K562 (cell line): ENCODE measurements at regions not wholly inside any gene's neighbourhood (a gene's known extent, or its start where the extent isn't known, plus 50 kb on each side); places are given as distances from the start of the nearest gene placed in this dataset.
A peak's percentile ranks its signal among the peaks of the same experiment; 100 is the strongest.

Source experiments
- ATAC-seq: fragments of 200-7000 bp; cut with Tn5 transposase; 3 replicates; pipeline ENCODE4 v1.9.1; 2020; ENCODE audit warnings: moderate library complexity
- BruUV-seq: library from RNA; stranded (reverse); fragments of 400-500 nt; replicated peaks from 2 replicates; lab custom pipeline; 2021; lab: Mats Ljungman, UMichigan
- CTCF ChIA-PET: fragments of 300-600 bp; formaldehyde crosslinking; extraction: SDS; loops from one replicate; lab custom pipeline; 2021; ENCODE audit warnings: low intra/inter-chr PET ratio; lab: Yijun Ruan, JAX
- POLR2A ChIA-PET: fragments of 300-600, 350-650 bp; sonication (Branson Sonifier 250); formaldehyde crosslinking; extraction: SDS; loops from one replicate; lab custom pipeline; 2021; ENCODE audit warnings: antibody characterized with exemption, inconsistent platforms; lab: Yijun Ruan, JAX
- DNase-seq, 4 experiments: peaks; one replicate each; pipeline versions ENCODE4 v3.0.0 to v3.0.0-alpha.2; 2011 to 2018; ENCODE audit warnings: low spot score in 3 of 4, mixed read lengths in 3 of 4; ENCODE audit errors: extremely low read depth in 1 of 4
- FAIRE-seq: peaks from 2 replicates; lab custom pipeline; 2011; peaks lifted over from hg19 to GRCh38; lab: Jason Lieb, UNC
- H2AFZ ChIP-seq: 2 replicates; pipeline ENCODE4 v1.6.0; 2011; ENCODE audit warnings: low read depth, low read length, control low read depth, inconsistent platforms
- H3K27ac ChIP-seq: fragments of 200-600 bp; 3 replicates; pipeline ENCODE4 v1.8.0; 2011; ENCODE audit warnings: low read depth, mild to moderate bottlenecking, control low read depth, inconsistent platforms, low read length, moderate library complexity, mixed read lengths; ENCODE audit errors: extremely low read depth
- H3K27me3 ChIP-seq, 2 experiments: fragments of 300-600 bp in 1 of 2; 2 replicates in 1 of 2; 3 replicates in 1 of 2; pipeline versions ENCODE4 v1.6.0 to v1.8.0; 2011; ENCODE audit warnings: inconsistent platforms in 2 of 2, low read length in 2 of 2, mild to moderate bottlenecking in 1 of 2, mixed read lengths in 1 of 2, moderate library complexity in 1 of 2; ENCODE audit not compliant: control insufficient read depth in 2 of 2, insufficient read depth in 2 of 2
- H3K36me3 ChIP-seq: fragments of 300-600 bp; 3 replicates; pipeline ENCODE4 v1.8.0; 2011; ENCODE audit warnings: mild to moderate bottlenecking, low read length, inconsistent platforms; ENCODE audit not compliant: control insufficient read depth, insufficient read depth
- H3K4me1 ChIP-seq, 2 experiments: fragments of 200-600 bp in 1 of 2; replicated peaks in 1 of 2; 2 replicates in 1 of 2; 3 replicates in 1 of 2; pipeline versions ENCODE4 v1.5.1 to v1.8.0; 2011; ENCODE audit warnings: inconsistent platforms in 2 of 2, low read length in 2 of 2, mild to moderate bottlenecking in 1 of 2, mixed read lengths in 1 of 2, moderate library complexity in 1 of 2; ENCODE audit not compliant: control insufficient read depth in 2 of 2, insufficient read depth in 2 of 2
- H3K4me2 ChIP-seq: 2 replicates; pipeline ENCODE4 v1.6.1; 2011; ENCODE audit warnings: low read length, control low read depth, inconsistent platforms, mixed read lengths; ENCODE audit not compliant: insufficient read depth
- H3K4me3 ChIP-seq: fragments of 200-600 bp; sonication (generic), shearing (Covaris generic); 2 replicates; pipeline ENCODE4 v1.5.1; 2016; ENCODE audit warnings: control low read depth, inconsistent platforms
- H3K79me2 ChIP-seq: fragments of 200-600 bp; 3 replicates; pipeline ENCODE4 v1.8.0; 2011; ENCODE audit warnings: low read length, inconsistent platforms; ENCODE audit not compliant: control insufficient read depth, insufficient read depth
- H3K9ac ChIP-seq, 2 experiments: 2 replicates each; pipeline versions ENCODE4 v1.6.0 to v1.6.1; 2011; ENCODE audit warnings: low read depth in 2 of 2, low read length in 2 of 2, control low read depth in 1 of 2, inconsistent platforms in 1 of 2, mild to moderate bottlenecking in 1 of 2, mixed read lengths in 1 of 2; ENCODE audit not compliant: insufficient read depth in 1 of 2
- H3K9me1 ChIP-seq: one replicate; pipeline ENCODE4 v1.6.0; 2011; ENCODE audit warnings: inconsistent platforms, mild to moderate bottlenecking, low read length, moderate library complexity; ENCODE audit not compliant: control insufficient read depth, insufficient read depth
- H3K9me3 ChIP-seq: replicated peaks from 2 replicates; pipeline ENCODE4 v1.5.1; 2011; ENCODE audit warnings: low read depth, low read length, inconsistent platforms; ENCODE audit not compliant: control insufficient read depth, insufficient read depth
- H4K20me1 ChIP-seq: replicated peaks from 2 replicates; pipeline ENCODE4 v1.6.1; 2011; ENCODE audit warnings: low read length, inconsistent platforms, mixed read lengths; ENCODE audit not compliant: control insufficient read depth, insufficient read depth
- BRF1 ChIP-seq: IDR thresholded peaks from 3 replicates; pipeline ENCODE4 v1.6.1; 2011; ENCODE audit warnings: borderline replicate concordance, mild to moderate bottlenecking; ENCODE audit not compliant: insufficient read length; ENCODE audit errors: extremely low read depth
- CBFA2T3 ChIP-seq: fragments of 450-650 bp; IDR thresholded peaks from 2 replicates; pipeline ENCODE4 v1.6.1; 2017
- GATA2 ChIP-seq: sonication (generic); formaldehyde crosslinking; IDR thresholded peaks from 2 replicates; pipeline ENCODE4 v1.4.0; 2020; ENCODE audit warnings: mild to moderate bottlenecking, missing genetic modification reagents
- NELFE ChIP-seq: IDR thresholded peaks from 2 replicates; pipeline ENCODE4 v1.6.1; 2011; ENCODE audit warnings: mild to moderate bottlenecking; ENCODE audit not compliant: insufficient read depth, insufficient read length
- SETDB1 ChIP-seq: IDR thresholded peaks from one replicate; pipeline ENCODE4 v1.6.1; 2012; ENCODE audit warnings: low read length, control low read depth, inconsistent platforms
- TEAD4 ChIP-seq, 2 experiments: sonication (generic) in 1 of 2; formaldehyde crosslinking in 1 of 2; IDR thresholded peaks; 2 replicates each; pipeline versions ENCODE4 v1.6.1 to v1.8.0; 2012 to 2022; ENCODE audit warnings: borderline replicate concordance in 1 of 2, inconsistent platforms in 1 of 2, low read length in 1 of 2, mild to moderate bottlenecking in 1 of 2, missing genetic modification reagents in 1 of 2
- ZNF764 ChIP-seq: fragments of 250-450 bp; sonication (Bioruptor Pico); IDR thresholded peaks from 2 replicates; pipeline ENCODE4 v1.4.0; 2020; ENCODE audit warnings: low read depth, mild to moderate bottlenecking, moderate library complexity
- WGBS: fragments of 100-300 bp; shearing (Covaris generic); methylation state at CpG from one replicate; pipeline ENCODE4 v1.1.6; 2016; ENCODE audit warnings: low coverage, mixed read lengths; ENCODE audit not compliant: insufficient coverage; ENCODE audit errors: missing lambda C conversion rate; 5-methylcytosine and 5-hydroxymethylcytosine counted together
- in situ Hi-C: fragments of 300-500 bp; cut with MboI; formaldehyde crosslinking; loops from 4 replicates; pipeline ENCODE4 v1.15.0; 2018; ENCODE audit warnings: inconsistent platforms, mixed read lengths
- intact Hi-C: fragments of 100-400 bp; cut with micrococcal nuclease; formaldehyde crosslinking; loops from 2 replicates; pipeline ENCODE4 v1.14.2; 2022
- TF ChIP-seq, protein P1 (sequence below), 2 experiments: fragments of 450-650 bp in 1 of 2; sonication (generic) in 1 of 2; formaldehyde crosslinking in 1 of 2; IDR thresholded peaks; 2 replicates each; pipeline versions ENCODE4 v1.7.1 to v1.9.0; 2016 to 2022; ENCODE audit warnings: inconsistent platforms in 1 of 2, mild to moderate bottlenecking in 1 of 2, missing genetic modification reagents in 1 of 2
- TF ChIP-seq, protein P2 (sequence below): fragments of 450-650 bp; formaldehyde crosslinking; IDR thresholded peaks from 2 replicates; pipeline ENCODE4 v1.4.0; 2020; ENCODE audit warnings: mild to moderate bottlenecking, moderate library complexity

DNA sequence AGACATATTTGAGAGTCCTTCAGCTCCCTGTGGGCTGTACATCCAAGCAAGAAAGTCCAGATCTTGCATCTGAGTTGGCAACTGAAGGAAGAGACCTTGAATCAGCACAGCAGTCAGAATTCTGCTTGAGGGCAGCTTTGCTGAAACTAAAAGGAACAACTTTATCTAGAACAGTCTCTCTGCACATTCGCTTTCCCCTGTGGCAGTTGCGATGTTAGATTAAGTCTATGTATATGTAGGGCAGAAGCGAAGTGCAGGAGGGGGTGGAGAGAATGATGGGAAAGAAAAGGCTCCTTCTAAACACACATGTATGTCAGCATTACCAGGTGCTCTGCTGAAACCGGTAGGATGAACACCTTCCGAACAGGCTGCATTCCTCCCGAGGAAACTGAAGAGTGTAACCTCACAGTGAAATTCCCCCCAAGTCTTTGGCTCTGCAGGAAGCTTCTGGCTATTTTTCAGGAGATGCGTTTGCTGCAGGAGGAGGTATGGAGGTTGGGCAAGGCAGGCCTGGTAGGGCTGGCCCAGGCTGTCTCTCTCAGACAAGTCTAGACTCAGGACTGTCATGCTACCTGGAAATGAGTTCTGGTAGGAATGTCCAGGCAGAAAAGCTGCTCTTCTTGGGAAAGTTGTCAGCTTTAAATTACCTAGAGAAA, 70.0 kb upstream of the ATL2 start:
- ChIA-PET POLR2A (interaction anchor here (0.6 to 1.6 kb wide), 6 partner anchors 10 to 157 kb away, joined by 3 to 5 read pairs (median 4); no protein-coding TSS in a partner anchor), CTCF (no interaction called here)
- TF ChIP-seq CBFA2T3: 0 out of 2 replicates have a peak, but pooled peaks have one; percentile 3
- TF ChIP-seq, protein P1, sequence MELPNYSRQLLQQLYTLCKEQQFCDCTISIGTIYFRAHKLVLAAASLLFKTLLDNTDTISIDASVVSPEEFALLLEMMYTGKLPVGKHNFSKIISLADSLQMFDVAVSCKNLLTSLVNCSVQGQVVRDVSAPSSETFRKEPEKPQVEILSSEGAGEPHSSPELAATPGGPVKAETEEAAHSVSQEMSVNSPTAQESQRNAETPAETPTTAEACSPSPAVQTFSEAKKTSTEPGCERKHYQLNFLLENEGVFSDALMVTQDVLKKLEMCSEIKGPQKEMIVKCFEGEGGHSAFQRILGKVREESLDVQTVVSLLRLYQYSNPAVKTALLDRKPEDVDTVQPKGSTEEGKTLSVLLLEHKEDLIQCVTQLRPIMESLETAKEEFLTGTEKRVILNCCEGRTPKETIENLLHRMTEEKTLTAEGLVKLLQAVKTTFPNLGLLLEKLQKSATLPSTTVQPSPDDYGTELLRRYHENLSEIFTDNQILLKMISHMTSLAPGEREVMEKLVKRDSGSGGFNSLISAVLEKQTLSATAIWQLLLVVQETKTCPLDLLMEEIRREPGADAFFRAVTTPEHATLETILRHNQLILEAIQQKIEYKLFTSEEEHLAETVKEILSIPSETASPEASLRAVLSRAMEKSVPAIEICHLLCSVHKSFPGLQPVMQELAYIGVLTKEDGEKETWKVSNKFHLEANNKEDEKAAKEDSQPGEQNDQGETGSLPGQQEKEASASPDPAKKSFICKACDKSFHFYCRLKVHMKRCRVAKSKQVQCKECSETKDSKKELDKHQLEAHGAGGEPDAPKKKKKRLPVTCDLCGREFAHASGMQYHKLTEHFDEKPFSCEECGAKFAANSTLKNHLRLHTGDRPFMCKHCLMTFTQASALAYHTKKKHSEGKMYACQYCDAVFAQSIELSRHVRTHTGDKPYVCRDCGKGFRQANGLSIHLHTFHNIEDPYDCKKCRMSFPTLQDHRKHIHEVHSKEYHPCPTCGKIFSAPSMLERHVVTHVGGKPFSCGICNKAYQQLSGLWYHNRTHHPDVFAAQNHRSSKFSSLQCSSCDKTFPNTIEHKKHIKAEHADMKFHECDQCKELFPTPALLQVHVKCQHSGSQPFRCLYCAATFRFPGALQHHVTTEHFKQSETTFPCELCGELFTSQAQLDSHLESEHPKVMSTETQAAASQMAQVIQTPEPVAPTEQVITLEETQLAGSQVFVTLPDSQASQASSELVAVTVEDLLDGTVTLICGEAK (IDR thresholded peaks at IDR 0.05): peak; percentile 46; the same call in 1 of the 2 replicates
- TF ChIP-seq, protein P1 (CRISPR knock-in tag; IDR thresholded peaks at IDR 0.05): no peak
- no peak for TF ChIP-seq SETDB1
- no peak for TF ChIP-seq ZNF764 (CRISPR knock-in tag)
- TF ChIP-seq, protein P2, sequence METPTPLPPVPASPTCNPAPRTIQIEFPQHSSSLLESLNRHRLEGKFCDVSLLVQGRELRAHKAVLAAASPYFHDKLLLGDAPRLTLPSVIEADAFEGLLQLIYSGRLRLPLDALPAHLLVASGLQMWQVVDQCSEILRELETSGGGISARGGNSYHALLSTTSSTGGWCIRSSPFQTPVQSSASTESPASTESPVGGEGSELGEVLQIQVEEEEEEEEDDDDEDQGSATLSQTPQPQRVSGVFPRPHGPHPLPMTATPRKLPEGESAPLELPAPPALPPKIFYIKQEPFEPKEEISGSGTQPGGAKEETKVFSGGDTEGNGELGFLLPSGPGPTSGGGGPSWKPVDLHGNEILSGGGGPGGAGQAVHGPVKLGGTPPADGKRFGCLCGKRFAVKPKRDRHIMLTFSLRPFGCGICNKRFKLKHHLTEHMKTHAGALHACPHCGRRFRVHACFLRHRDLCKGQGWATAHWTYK (CRISPR knock-in tag): no peak
- no peak for TF ChIP-seq BRF1
- TF ChIP-seq TEAD4 (IDR thresholded peaks at IDR 0.05; ENCODE audit: low read length): 0 out of 2 replicates have a peak, but pooled peaks have one; percentile 15
- TF ChIP-seq TEAD4 (CRISPR knock-in tag; IDR thresholded peaks at IDR 0.05; ENCODE audit: borderline replicate concordance): no peak
- TF ChIP-seq GATA2: 0 out of 2 replicates have a peak, but pooled peaks have one; percentile 33
- TF ChIP-seq NELFE: no peak
- peak overlapping the region in 1 of 2 experiments; percentile 10; a peak in 1 of 4 replicates for H3K9ac ChIP-seq
- in situ Hi-C loops (no loop called here), intact Hi-C loops (loop anchor here (5.0 kb wide), 2 partner anchors 70 to 130 kb away; partner anchors contain the start of gene ATL2)
- H3K27me3 ChIP-seq: peaks cover 7 to 16% of the 10 kb centered on the region in 2 experiments; a peak in 4 of 5 replicates
- FAIRE-seq (peak; percentile 35), ATAC-seq (peak; percentile 36), DNase-seq (peak in 1 of 4 experiments; percentile 24)
- no TSS peak for BruUV-seq
- H3K36me3 ChIP-seq: no peaks in the 10 kb centered on the region
- H3K27ac ChIP-seq: no peak overlapping the region
- 11% methylated on average over 7 of the region's 7 CpGs for WGBS
- H3K79me2 ChIP-seq: no peaks in the 10 kb centered on the region
- H3K4me2 ChIP-seq: peak overlapping the region; percentile 11; the same call in 1 of the 2 replicates
- no peak overlapping the region for H3K4me3 ChIP-seq
- no peaks in the 10 kb centered on the region for H3K9me3 ChIP-seq
- H4K20me1 ChIP-seq: no peaks in the 10 kb centered on the region; the same call in 1 of the 2 replicates
- peaks cover 0 to 8% of the 10 kb centered on the region in 2 experiments; a peak in 1 of 5 replicates for H3K4me1 ChIP-seq
- H2AFZ ChIP-seq: peak overlapping the region; percentile 37
- H3K9me1 ChIP-seq: no peaks in the 10 kb centered on the region
